ENCODE measurements at regions not wholly inside any gene's neighbourhood (a gene's known extent, or its start where the extent isn't known, plus 50 kb on each side); places are given as distances from the start of the nearest gene placed in this dataset.

DNA sequence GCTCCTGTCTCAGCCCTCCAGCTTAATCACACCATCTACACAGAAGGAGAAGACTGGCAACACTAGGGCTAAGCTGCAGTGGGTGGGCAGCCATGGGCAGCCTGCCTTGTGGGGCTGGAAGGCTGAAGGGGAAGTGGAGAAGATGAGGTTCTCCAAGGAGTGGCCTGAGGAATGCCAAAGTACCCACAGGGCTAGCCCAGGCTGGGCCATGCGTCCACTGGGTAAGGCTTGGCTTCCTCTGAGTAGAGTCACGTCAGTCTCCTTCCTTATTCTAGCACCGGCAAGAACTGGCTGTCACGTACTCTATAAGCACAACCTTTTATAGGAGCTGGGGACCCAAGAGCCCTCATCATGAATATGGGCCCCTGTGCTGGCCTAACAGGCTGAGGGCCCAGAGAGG is 110.6 kb upstream of the SIRPA start:
- H3K27ac ChIP-seq, result no peak overlapping the region
- no peaks in the 10 kb centered on the region for H3K9me3 ChIP-seq
- no peak overlapping the region for H3K4me3 ChIP-seq
- intact Hi-C loops (cut with DNase I), result no loop called here
- ATAC-seq, result peak in 1 of 4 donors; percentile 43
- TF ChIP-seq POLR2A (IDR thresholded peaks at IDR 0.05), result no peak
- TF ChIP-seq, protein P1, sequence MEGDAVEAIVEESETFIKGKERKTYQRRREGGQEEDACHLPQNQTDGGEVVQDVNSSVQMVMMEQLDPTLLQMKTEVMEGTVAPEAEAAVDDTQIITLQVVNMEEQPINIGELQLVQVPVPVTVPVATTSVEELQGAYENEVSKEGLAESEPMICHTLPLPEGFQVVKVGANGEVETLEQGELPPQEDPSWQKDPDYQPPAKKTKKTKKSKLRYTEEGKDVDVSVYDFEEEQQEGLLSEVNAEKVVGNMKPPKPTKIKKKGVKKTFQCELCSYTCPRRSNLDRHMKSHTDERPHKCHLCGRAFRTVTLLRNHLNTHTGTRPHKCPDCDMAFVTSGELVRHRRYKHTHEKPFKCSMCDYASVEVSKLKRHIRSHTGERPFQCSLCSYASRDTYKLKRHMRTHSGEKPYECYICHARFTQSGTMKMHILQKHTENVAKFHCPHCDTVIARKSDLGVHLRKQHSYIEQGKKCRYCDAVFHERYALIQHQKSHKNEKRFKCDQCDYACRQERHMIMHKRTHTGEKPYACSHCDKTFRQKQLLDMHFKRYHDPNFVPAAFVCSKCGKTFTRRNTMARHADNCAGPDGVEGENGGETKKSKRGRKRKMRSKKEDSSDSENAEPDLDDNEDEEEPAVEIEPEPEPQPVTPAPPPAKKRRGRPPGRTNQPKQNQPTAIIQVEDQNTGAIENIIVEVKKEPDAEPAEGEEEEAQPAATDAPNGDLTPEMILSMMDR (IDR thresholded peaks at IDR 0.05), result no peak
- H3K27me3 ChIP-seq, result peaks cover 0 to 35% (median 2%) of the 10 kb centered on the region in 9 donors
- no peak for DNase-seq
- WGBS, 4 donors, result 77 to 83% (median 81%) methylated on average over 4 of the region's 4 CpGs
- H3K4me1 ChIP-seq, result peaks cover 0 to 15% (median 0%) of the 10 kb centered on the region in 12 donors
- no peaks in the 10 kb centered on the region for H3K36me3 ChIP-seq

DNA sequence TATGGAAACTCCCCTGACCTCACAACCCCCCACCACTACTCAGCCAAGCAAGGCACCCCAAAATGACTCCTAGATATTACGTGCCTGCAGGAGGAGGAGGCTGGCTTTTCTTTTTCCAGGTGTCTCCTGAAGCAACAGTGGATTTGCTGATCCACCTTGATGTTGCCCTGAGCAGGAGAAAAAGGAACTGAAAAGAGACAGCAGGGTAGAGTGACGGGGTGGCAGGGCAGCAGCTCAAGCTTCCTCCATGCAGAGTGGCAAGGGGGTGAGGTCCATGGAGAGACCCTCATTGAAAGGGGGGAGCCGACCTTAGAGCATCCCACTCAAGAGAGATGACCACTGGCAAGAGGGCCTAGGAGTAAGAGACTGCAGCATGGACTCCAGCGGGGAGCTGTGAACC is 112.0 kb upstream of the SIRPA start:
- Histone ChIP-seq H3K4me1 (peaks cover 0 to 15% (median 0%) of the 10 kb centered on the region in 12 donors), H3K27ac (no peak overlapping the region), H3K4me3 (no peak overlapping the region), H3K36me3 (no peaks in the 10 kb centered on the region), H3K9me3 (no peaks in the 10 kb centered on the region), H3K27me3 (peaks cover 0 to 31% (median 2%) of the 10 kb centered on the region in 9 donors)
- TF ChIP-seq, protein P1 (IDR thresholded peaks at IDR 0.05), result no peak
- no peak for TF ChIP-seq POLR2A (IDR thresholded peaks at IDR 0.05)
- no peak for DNase-seq
- intact Hi-C loops (cut with DNase I), result no loop called here
- 70 to 82% (median 82%) methylated on average over 4 of the region's 4 CpGs for WGBS, 4 donors
- ATAC-seq, result no peak

DNA sequence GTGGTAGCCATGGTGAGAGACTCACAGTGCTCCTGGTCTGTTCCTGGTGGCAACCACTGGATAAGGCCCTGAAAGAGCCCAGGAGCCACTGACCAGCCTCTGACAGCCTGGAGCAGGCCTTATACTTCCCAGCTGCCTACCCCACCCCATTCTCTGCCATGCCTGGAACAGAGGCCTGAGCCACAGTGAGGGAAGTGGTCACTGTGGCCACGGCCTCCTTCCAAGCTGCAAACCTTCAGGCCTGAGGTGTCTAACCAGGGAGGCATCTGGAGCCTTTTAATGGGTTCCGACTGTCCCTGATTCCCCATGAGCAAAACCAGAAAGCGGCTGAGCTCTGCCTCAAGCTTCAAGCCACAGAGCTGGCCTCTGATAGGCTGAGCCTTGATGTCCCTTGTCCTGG is 113.0 kb upstream of the SIRPA start:
- ATAC-seq (no peak), DNase-seq (no peak)
- Histone ChIP-seq H3K36me3 (no peaks in the 10 kb centered on the region), H3K4me3 (no peak overlapping the region), H3K27ac (no peak overlapping the region), H3K4me1 (peaks cover 0 to 19% (median 0%) of the 10 kb centered on the region in 12 donors), H3K27me3 (peaks cover 0 to 25% (median 0%) of the 10 kb centered on the region in 9 donors), H3K9me3 (no peaks in the 10 kb centered on the region)
- intact Hi-C loops (cut with DNase I), result no loop called here
- 71 to 89% (median 85%) methylated on average over 3 of the region's 3 CpGs for whole genome bisulfite sequencing, 4 donors
- no peak for TF ChIP-seq POLR2A (IDR thresholded peaks at IDR 0.05)
- TF ChIP-seq, protein P1 (IDR thresholded peaks at IDR 0.05), result no peak

DNA sequence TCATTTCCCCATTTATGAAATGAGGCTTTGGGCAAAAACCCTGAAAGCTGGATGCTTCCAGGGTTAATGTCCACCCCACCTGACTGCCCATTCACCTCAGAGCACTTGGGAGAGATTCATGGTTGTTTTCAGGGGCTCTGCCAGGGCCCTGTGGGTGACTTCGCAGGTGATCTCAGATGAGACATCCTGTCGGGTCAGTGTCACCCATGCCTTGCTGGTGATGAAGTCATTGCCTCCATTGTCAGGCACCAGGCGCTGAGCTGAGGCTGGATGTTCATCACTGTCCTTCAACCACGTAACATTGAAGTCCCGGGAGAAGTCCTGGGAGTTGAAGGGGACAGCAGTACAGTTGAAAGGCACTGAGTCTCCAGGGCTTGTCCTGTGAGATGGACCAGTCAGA is 115.6 kb upstream of the SIRPA start:
- DNase-seq, result no peak
- ATAC-seq, result no peak
- no peak overlapping the region for H3K27ac ChIP-seq
- TF ChIP-seq POLR2A (IDR thresholded peaks at IDR 0.05), result no peak
- TF ChIP-seq, protein P1 (IDR thresholded peaks at IDR 0.05), result no peak
- H3K27me3 ChIP-seq, result peaks cover 0 to 9% (median 0%) of the 10 kb centered on the region in 9 donors
- no peak overlapping the region for H3K4me3 ChIP-seq
- no peaks in the 10 kb centered on the region for H3K36me3 ChIP-seq
- WGBS, 4 donors, result 83 to 92% (median 88%) methylated on average over 4 to 5 of the region's 5 CpGs
- intact Hi-C loops (cut with DNase I), result loop anchor here in 2 of 10 donors (10.0 kb wide), 1 partner anchor 315 kb away; no protein-coding TSS in a partner anchor
- no peaks in the 10 kb centered on the region for H3K9me3 ChIP-seq
- H3K4me1 ChIP-seq, result peaks cover 0 to 17% (median 11%) of the 10 kb centered on the region in 12 donors
